ENCODE measurements at regions not wholly inside any gene's neighbourhood (a gene's known extent, or its start where the extent isn't known, plus 50 kb on each side); places are given as distances from the start of the nearest gene placed in this dataset.

GRCh38 chr9:107210775-107211174, 72.3 kb upstream of the RAD23B start:
- Histone ChIP-seq H3K9me3 (ENCODE audit: insufficient read depth, low read depth, low read length) (no peaks in the 10 kb centered on the region), H3K27me3 (ENCODE audit: insufficient read depth, low read length) (no peaks in the 10 kb centered on the region), H3K4me3 (ENCODE audit: low read length) (no peak overlapping the region), H3K9ac (ENCODE audit: low read depth, low read length) (no peak overlapping the region), H3K27ac (ENCODE audit: low read depth, low read length) (no peak overlapping the region), H3K4me1 (ENCODE audit: insufficient read depth, low read length) (peaks cover 19% of the 10 kb centered on the region), H3K36me3 (ENCODE audit: insufficient read depth, low read length) (no peaks in the 10 kb centered on the region)
- 93% methylated on average over 6 of the region's 6 CpGs for WGBS

- Histone ChIP-seq H3K4me1 (ENCODE audit: insufficient read depth, low read length) (peaks cover 19% of the 10 kb centered on the region), H3K9ac (ENCODE audit: low read depth, low read length) (no peak overlapping the region), H3K4me3 (ENCODE audit: low read length) (no peak overlapping the region), H3K9me3 (ENCODE audit: insufficient read depth, low read depth, low read length) (no peaks in the 10 kb centered on the region), H3K36me3 (ENCODE audit: insufficient read depth, low read length) (no peaks in the 10 kb centered on the region), H3K27ac (ENCODE audit: low read depth, low read length) (no peak overlapping the region), H3K27me3 (ENCODE audit: insufficient read depth, low read length) (no peaks in the 10 kb centered on the region)
- 85% methylated on average over 9 of the region's 9 CpGs for WGBS
Observed at GRCh38 chr9:107211284-107211923, 71.7 kb upstream of the RAD23B start.

- Histone ChIP-seq H3K4me1 (ENCODE audit: insufficient read depth, low read length) (peaks cover 19% of the 10 kb centered on the region), H3K36me3 (ENCODE audit: insufficient read depth, low read length) (no peaks in the 10 kb centered on the region), H3K27me3 (ENCODE audit: insufficient read depth, low read length) (no peaks in the 10 kb centered on the region), H3K9me3 (ENCODE audit: insufficient read depth, low read depth, low read length) (no peaks in the 10 kb centered on the region), H3K9ac (ENCODE audit: low read depth, low read length) (no peak overlapping the region), H3K27ac (ENCODE audit: low read depth, low read length) (no peak overlapping the region), H3K4me3 (ENCODE audit: low read length) (no peak overlapping the region)
- 98% methylated on average over 5 of the region's 5 CpGs for WGBS
Observed at GRCh38 chr9:107212613-107213012, 70.5 kb upstream of the RAD23B start.

- no peak overlapping the region for H3K9ac ChIP-seq (ENCODE audit: low read depth, low read length)
- H3K27ac ChIP-seq (ENCODE audit: low read depth, low read length): no peak overlapping the region
- H3K4me1 ChIP-seq (ENCODE audit: insufficient read depth, low read length): peaks cover 19% of the 10 kb centered on the region
- H3K27me3 ChIP-seq (ENCODE audit: insufficient read depth, low read length): no peaks in the 10 kb centered on the region
- H3K36me3 ChIP-seq (ENCODE audit: insufficient read depth, low read length): no peaks in the 10 kb centered on the region
- WGBS: 91% methylated on average over 6 of the region's 6 CpGs
- H3K9me3 ChIP-seq (ENCODE audit: insufficient read depth, low read depth, low read length): no peaks in the 10 kb centered on the region
- no peak overlapping the region for H3K4me3 ChIP-seq (ENCODE audit: low read length)
Observed at GRCh38 chr9:107213080-107213479, 70.0 kb upstream of the RAD23B start.

- H3K4me3 ChIP-seq (ENCODE audit: low read length): no peak overlapping the region
- no peak overlapping the region for H3K9ac ChIP-seq (ENCODE audit: low read depth, low read length)
- no peaks in the 10 kb centered on the region for H3K27me3 ChIP-seq (ENCODE audit: insufficient read depth, low read length)
- no peak overlapping the region for H3K27ac ChIP-seq (ENCODE audit: low read depth, low read length)
- 79% methylated on average over 6 of the region's 6 CpGs for WGBS
- H3K4me1 ChIP-seq (ENCODE audit: insufficient read depth, low read length): peaks cover 19% of the 10 kb centered on the region
- H3K9me3 ChIP-seq (ENCODE audit: insufficient read depth, low read depth, low read length): no peaks in the 10 kb centered on the region
- no peaks in the 10 kb centered on the region for H3K36me3 ChIP-seq (ENCODE audit: insufficient read depth, low read length)
Observed at GRCh38 chr9:107213561-107214028, 69.5 kb upstream of the RAD23B start.

GRCh38 chr9:107214381-107214780, 68.7 kb upstream of the RAD23B start:
- Histone ChIP-seq H3K4me3 (ENCODE audit: low read length) (no peak overlapping the region), H3K27me3 (ENCODE audit: insufficient read depth, low read length) (no peaks in the 10 kb centered on the region), H3K9me3 (ENCODE audit: insufficient read depth, low read depth, low read length) (no peaks in the 10 kb centered on the region), H3K4me1 (ENCODE audit: insufficient read depth, low read length) (peaks cover 19% of the 10 kb centered on the region), H3K27ac (ENCODE audit: low read depth, low read length) (no peak overlapping the region), H3K36me3 (ENCODE audit: insufficient read depth, low read length) (no peaks in the 10 kb centered on the region), H3K9ac (ENCODE audit: low read depth, low read length) (no peak overlapping the region)
- WGBS: no CpG with 5 or more reads among the region's 3 CpGs

GRCh38 chr9:107214915-107215314, 68.2 kb upstream of the RAD23B start:
- no peak overlapping the region for H3K27ac ChIP-seq (ENCODE audit: low read depth, low read length)
- peaks cover 19% of the 10 kb centered on the region for H3K4me1 ChIP-seq (ENCODE audit: insufficient read depth, low read length)
- no peaks in the 10 kb centered on the region for H3K27me3 ChIP-seq (ENCODE audit: insufficient read depth, low read length)
- H3K36me3 ChIP-seq (ENCODE audit: insufficient read depth, low read length): no peaks in the 10 kb centered on the region
- 88% methylated on average over 2 of the region's 2 CpGs for WGBS
- no peaks in the 10 kb centered on the region for H3K9me3 ChIP-seq (ENCODE audit: insufficient read depth, low read depth, low read length)
- no peak overlapping the region for H3K9ac ChIP-seq (ENCODE audit: low read depth, low read length)
- no peak overlapping the region for H3K4me3 ChIP-seq (ENCODE audit: low read length)

GRCh38 chr9:107215381-107215780, 67.7 kb upstream of the RAD23B start:
- Histone ChIP-seq H3K27me3 (ENCODE audit: insufficient read depth, low read length) (no peaks in the 10 kb centered on the region), H3K9me3 (ENCODE audit: insufficient read depth, low read depth, low read length) (no peaks in the 10 kb centered on the region), H3K27ac (ENCODE audit: low read depth, low read length) (no peak overlapping the region), H3K36me3 (ENCODE audit: insufficient read depth, low read length) (no peaks in the 10 kb centered on the region), H3K4me1 (ENCODE audit: insufficient read depth, low read length) (peaks cover 19% of the 10 kb centered on the region), H3K9ac (ENCODE audit: low read depth, low read length) (no peak overlapping the region), H3K4me3 (ENCODE audit: low read length) (no peak overlapping the region)
- 95% methylated on average over 2 of the region's 2 CpGs for whole genome bisulfite sequencing

GRCh38 chr9:107216329-107216728, 66.8 kb upstream of the RAD23B start:
- no peak overlapping the region for H3K9ac ChIP-seq (ENCODE audit: low read depth, low read length)
- H3K9me3 ChIP-seq (ENCODE audit: insufficient read depth, low read depth, low read length): no peaks in the 10 kb centered on the region
- H3K27me3 ChIP-seq (ENCODE audit: insufficient read depth, low read length): no peaks in the 10 kb centered on the region
- H3K4me1 ChIP-seq (ENCODE audit: insufficient read depth, low read length): peaks cover 15% of the 10 kb centered on the region
- WGBS: 95% methylated on average over 4 of the region's 4 CpGs
- H3K36me3 ChIP-seq (ENCODE audit: insufficient read depth, low read length): no peaks in the 10 kb centered on the region
- no peak overlapping the region for H3K4me3 ChIP-seq (ENCODE audit: low read length)
- no peak overlapping the region for H3K27ac ChIP-seq (ENCODE audit: low read depth, low read length)

- peaks cover 14% of the 10 kb centered on the region; the same call in 1 of the 2 replicates for H3K4me1 ChIP-seq (ENCODE audit: insufficient read depth, low read length)
- WGBS: 92% methylated on average over 6 of the region's 6 CpGs
- H3K4me3 ChIP-seq (ENCODE audit: low read length): no peak overlapping the region
- no peak overlapping the region for H3K27ac ChIP-seq (ENCODE audit: low read depth, low read length)
- no peaks in the 10 kb centered on the region for H3K36me3 ChIP-seq (ENCODE audit: insufficient read depth, low read length)
- H3K27me3 ChIP-seq (ENCODE audit: insufficient read depth, low read length): no peaks in the 10 kb centered on the region
- H3K9me3 ChIP-seq (ENCODE audit: insufficient read depth, low read depth, low read length): no peaks in the 10 kb centered on the region
- no peak overlapping the region for H3K9ac ChIP-seq (ENCODE audit: low read depth, low read length)
Observed at GRCh38 chr9:107218829-107219485, 64.1 kb upstream of the RAD23B start.

GRCh38 chr9:107219486-107220077, 63.5 kb upstream of the RAD23B start:
- no peaks in the 10 kb centered on the region for H3K27me3 ChIP-seq (ENCODE audit: insufficient read depth, low read length)
- WGBS: 88% methylated on average over 3 of the region's 4 CpGs
- peaks cover 14% of the 10 kb centered on the region; the same call in 1 of the 2 replicates for H3K4me1 ChIP-seq (ENCODE audit: insufficient read depth, low read length)
- no peak overlapping the region for H3K9ac ChIP-seq (ENCODE audit: low read depth, low read length)
- H3K36me3 ChIP-seq (ENCODE audit: insufficient read depth, low read length): no peaks in the 10 kb centered on the region
- no peak overlapping the region for H3K4me3 ChIP-seq (ENCODE audit: low read length)
- no peak overlapping the region for H3K27ac ChIP-seq (ENCODE audit: low read depth, low read length)
- no peaks in the 10 kb centered on the region for H3K9me3 ChIP-seq (ENCODE audit: insufficient read depth, low read depth, low read length)

Measured in HUES64 (cell line).